Mammary epithelial cell (primary cell): ENCODE measurements at regions not wholly inside any gene's neighbourhood (a gene's known extent, or its start where the extent isn't known, plus 50 kb on each side); places are given as distances from the start of the nearest gene placed in this dataset.

Experiments
- CTCF ChIP-seq, 2 donors: IDR thresholded peaks in 1 of 2; conservative IDR thresholded peaks in 1 of 2; 2 replicates each; pipeline ENCODE4 v1.5.1; 2011 to 2012; ENCODE audit warnings: inconsistent platforms in 2 of 2, low read length in 2 of 2, mild to moderate bottlenecking in 2 of 2, control low read depth in 1 of 2, low read depth in 1 of 2; ENCODE audit not compliant: insufficient read depth in 1 of 2; ENCODE audit errors: extremely low read depth in 1 of 2
- EZH2 ChIP-seq: IDR thresholded peaks from 2 replicates; pipeline ENCODE4 v1.6.1; 2012; ENCODE audit warnings: low read length, inconsistent platforms, borderline replicate concordance

GRCh38 chr3:188021041-188021440, 132.9 kb upstream of the LPP start:
- TF ChIP-seq CTCF (conservative IDR thresholded peaks at IDR 0.05 in 1 of 2, IDR thresholded peaks at IDR 0.05 in 1 of 2; ENCODE audit: extremely low read depth in 1 of 2, insufficient read depth in 1 of 2, low read depth in 1 of 2, low read length in 2 of 2) (no peak), EZH2 (no peak)
